ENCODE measurements at regions not wholly inside any gene's neighbourhood (a gene's known extent, or its start where the extent isn't known, plus 50 kb on each side); places are given as distances from the start of the nearest gene placed in this dataset.

DNA sequence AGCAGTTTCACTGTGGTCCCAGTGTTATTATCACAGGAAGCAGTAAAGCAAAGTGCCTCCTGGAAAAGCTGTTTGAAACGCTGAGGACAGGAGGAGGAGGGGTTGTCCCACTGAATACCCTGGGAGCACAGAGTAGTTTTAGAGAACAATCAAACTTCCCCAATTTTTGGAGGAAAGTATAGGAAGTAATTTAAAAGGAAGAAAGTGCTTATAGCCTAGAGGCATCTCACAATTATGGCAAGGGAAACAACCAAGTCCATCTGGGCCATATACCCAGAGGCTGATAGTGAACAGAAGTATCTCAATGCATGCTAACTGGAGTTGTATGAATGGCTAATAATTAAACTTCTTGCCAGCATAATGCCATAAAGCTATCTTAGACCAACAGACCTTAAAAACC is 137.2 kb upstream of the EPHA6 start:
- TF ChIP-seq POLR2A (IDR thresholded peaks at IDR 0.05; ENCODE audit: low read depth, low read length) (no peak), GATA2 (IDR thresholded peaks at IDR 0.05; ENCODE audit: insufficient read depth, insufficient read length, low read depth, low read length) (no peak), CTCF (IDR thresholded peaks at IDR 0.05; ENCODE audit: extremely low read depth in 1 of 2, insufficient read depth in 1 of 2, low read depth in 1 of 2, low read length in 2 of 2) (no peak), POLR2AphosphoS5 (IDR thresholded peaks at IDR 0.05; ENCODE audit: insufficient read depth, low read depth, low read length) (no peak), EZH2 (IDR thresholded peaks at IDR 0.05; ENCODE audit: borderline replicate concordance, low read depth, low read length, severe bottlenecking) (no peak), MYC (IDR thresholded peaks at IDR 0.05; ENCODE audit: low read depth, low read length) (no peak), FOS (IDR thresholded peaks at IDR 0.05; ENCODE audit: borderline replicate concordance, insufficient read depth, low read length) (no peak), JUN (IDR thresholded peaks at IDR 0.05; ENCODE audit: borderline replicate concordance, insufficient read depth, insufficient read length, low read depth) (no peak)
- TF ChIP-seq, protein P1, sequence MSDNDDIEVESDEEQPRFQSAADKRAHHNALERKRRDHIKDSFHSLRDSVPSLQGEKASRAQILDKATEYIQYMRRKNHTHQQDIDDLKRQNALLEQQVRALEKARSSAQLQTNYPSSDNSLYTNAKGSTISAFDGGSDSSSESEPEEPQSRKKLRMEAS (IDR thresholded peaks at IDR 0.05; ENCODE audit: insufficient read depth, insufficient read length) = no peak

All from endothelial cell of umbilical vein (primary cell).